ENCODE measurements at regions not wholly inside any gene's neighbourhood (a gene's known extent, or its start where the extent isn't known, plus 50 kb on each side); places are given as distances from the start of the nearest gene placed in this dataset.
A peak's percentile ranks its signal among the peaks of the same experiment; 100 is the strongest.

DNA sequence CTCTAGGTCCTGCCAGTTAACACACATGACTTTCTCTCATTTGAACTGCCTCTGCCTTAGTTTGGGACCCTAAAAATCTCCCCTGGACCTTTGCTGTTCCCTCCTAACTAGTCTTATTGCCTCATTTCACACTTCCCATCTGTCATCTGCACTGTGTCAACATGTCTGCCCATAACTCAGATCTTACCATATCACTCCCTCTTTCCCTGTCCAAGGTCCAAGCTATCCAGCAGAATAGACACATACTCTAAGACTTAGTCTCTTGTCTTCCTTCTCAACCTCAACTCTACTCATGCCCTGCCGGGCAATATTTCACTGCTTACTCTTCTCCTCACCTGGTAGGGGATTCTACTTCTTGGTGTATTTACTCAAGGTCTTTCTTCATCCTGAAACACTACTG is 79.5 kb upstream of the DAB1 start:
- DNase-seq (ENCODE audit: low read depth), result no peak
- TF ChIP-seq CTCF (conservative IDR thresholded peaks at IDR 0.05; ENCODE audit: control insufficient read depth, insufficient read depth, low read depth, low read length), result no peak
- no peak overlapping the region for H3K4me3 ChIP-seq (ENCODE audit: control insufficient read depth, low read depth, low read length)

DNA sequence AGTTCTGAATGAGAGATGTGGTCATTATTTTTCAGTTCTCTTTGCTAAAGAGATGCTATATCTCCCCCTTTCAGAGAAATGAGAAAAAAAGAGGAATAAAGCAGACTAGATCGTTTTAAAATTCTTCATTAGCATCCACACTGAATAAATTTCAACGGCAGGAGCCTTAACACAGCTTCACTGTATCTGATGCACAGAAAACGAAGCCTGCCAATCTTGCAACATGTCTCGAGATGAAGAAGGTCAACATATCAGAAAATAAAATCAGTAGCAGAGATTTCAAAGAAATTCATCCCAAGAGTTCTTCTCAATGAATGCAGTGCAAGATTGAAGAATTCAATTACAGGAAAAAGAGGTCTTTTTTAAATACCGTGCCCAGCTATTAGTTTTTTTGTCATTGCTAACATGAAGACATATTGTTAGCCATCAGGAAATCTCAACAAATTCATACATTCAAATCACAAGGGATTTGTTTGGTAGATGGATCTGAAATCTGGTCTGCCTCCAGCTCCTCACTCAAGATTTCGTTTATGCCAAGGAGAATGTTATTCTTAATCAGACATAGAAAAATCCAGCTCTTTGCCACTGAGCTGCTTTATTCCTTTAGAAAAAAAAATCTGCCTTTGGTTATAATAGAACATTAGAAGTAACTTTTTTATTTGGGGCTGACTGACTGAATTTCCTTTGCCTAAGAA is 76.4 kb upstream of the DAB1 start:
- no peak for TF ChIP-seq CTCF (conservative IDR thresholded peaks at IDR 0.05; ENCODE audit: control insufficient read depth, insufficient read depth, low read depth, low read length)

DNA sequence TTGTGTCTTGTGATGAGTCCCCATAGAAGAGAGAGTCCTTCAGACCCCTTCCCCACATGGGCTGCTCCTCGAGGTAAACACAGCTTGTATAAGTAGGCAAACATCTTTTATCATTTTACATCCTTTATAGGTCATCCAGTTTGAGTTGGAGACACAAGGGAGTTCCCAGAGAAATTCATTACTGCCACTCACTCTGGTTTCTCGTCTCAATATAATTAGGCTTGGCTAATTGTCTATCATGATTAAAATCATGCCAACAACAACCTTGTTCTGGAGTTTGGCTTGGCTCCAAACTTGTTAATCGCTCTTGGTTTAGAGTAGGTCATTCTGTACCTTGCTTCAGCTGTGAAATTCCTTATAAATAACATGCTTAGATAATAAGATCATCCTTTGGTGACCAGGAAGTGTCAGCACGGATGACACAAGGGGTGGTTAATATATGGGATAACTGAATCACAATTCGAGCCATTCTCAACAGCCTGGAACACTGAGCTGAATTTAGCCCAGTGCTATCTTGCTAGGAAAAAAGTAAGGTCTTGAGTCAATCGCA is 70.7 kb upstream of the DAB1 start:
- no peak overlapping the region for H3K4me3 ChIP-seq (ENCODE audit: control insufficient read depth, low read depth, low read length)
- DNase-seq (ENCODE audit: low read depth), result peak; percentile 5
- no peak for TF ChIP-seq CTCF (conservative IDR thresholded peaks at IDR 0.05; ENCODE audit: control insufficient read depth, insufficient read depth, low read depth, low read length)

More for the DNA sequence above, 76.4 kb upstream of the DAB1 start:
- no peak for DNase-seq (ENCODE audit: low read depth)
- H3K4me3 ChIP-seq (ENCODE audit: control insufficient read depth, low read depth, low read length), result no peak overlapping the region

- no peak overlapping the region for H3K4me3 ChIP-seq (ENCODE audit: control insufficient read depth, low read depth, low read length)
- no peak for DNase-seq (ENCODE audit: low read depth)
- TF ChIP-seq CTCF (conservative IDR thresholded peaks at IDR 0.05; ENCODE audit: control insufficient read depth, insufficient read depth, low read depth, low read length), result no peak
Measured at GRCh38 chr1:57492586-57493226, 68.8 kb upstream of the DAB1 start.

DNA sequence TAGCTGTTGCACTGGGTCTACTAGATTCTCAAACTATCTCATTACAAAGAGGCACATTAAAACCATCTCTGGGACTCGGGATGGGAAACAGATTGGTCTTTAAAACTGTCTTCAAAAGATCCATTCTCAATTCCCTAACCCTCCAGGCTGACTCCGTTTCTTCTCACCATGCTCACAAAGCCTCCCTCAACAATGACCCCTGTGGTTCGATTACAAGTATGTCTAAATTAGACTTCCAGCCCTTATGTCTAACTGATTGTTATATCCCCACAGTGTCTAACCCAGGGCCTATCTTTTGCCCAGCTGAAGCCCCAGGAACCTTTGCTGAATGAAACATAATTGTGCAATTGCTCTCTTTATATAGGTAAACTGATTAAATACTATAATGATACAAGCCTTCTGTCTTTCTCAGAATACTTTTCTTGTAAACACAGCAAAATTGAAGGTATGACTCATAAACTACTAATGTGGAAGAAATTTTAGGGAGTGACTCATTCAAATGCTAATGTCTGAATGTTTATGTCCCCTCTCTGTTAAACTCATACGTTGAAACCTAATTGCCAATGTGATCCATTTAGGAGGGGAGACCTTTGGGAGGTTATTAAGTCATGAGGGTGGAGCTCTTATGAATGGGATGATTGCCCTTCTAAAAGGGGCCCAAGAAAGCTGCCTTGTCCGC is 65.6 kb upstream of the DAB1 start:
- no peak overlapping the region for H3K4me3 ChIP-seq (ENCODE audit: control insufficient read depth, low read depth, low read length)
- TF ChIP-seq CTCF (conservative IDR thresholded peaks at IDR 0.05; ENCODE audit: control insufficient read depth, insufficient read depth, low read depth, low read length), result no peak
- peak; percentile 86 for DNase-seq (ENCODE audit: low read depth)

- H3K4me3 ChIP-seq (ENCODE audit: control insufficient read depth, low read depth, low read length), result no peak overlapping the region
- DNase-seq (ENCODE audit: low read depth), result peak; percentile 79
- no peak for TF ChIP-seq CTCF (conservative IDR thresholded peaks at IDR 0.05; ENCODE audit: control insufficient read depth, insufficient read depth, low read depth, low read length)
Measured at GRCh38 chr1:57485643-57486042, 61.8 kb upstream of the DAB1 start.

Measured in fibroblast of mammary gland (primary cell).